Testis (tissue), 2 donors: ENCODE measurements at regions not wholly inside any gene's neighbourhood (a gene's known extent, or its start where the extent isn't known, plus 50 kb on each side); places are given as distances from the start of the nearest gene placed in this dataset.
"Not testable (repeated sequence)": the region's sequence is repeated elsewhere in the genome, so short reads cannot be mapped to it uniquely, and the experiment has no call there.

ENCODE experiments used
- DNase-seq: peaks from one replicate; pipeline ENCODE4 v3.0.0-alpha.2; 2019
- H3K27ac ChIP-seq, 2 donors: fragments of 200-600 bp; sonication (generic); one replicate each; pipeline ENCODE4 v1.5.1; 2019
- H3K27me3 ChIP-seq: fragments of 200-600 bp; sonication (generic); one replicate; pipeline ENCODE4 v1.5.1; 2019
- H3K36me3 ChIP-seq: fragments of 200-600 bp; sonication (generic); one replicate; pipeline ENCODE4 v1.5.1; 2017; ENCODE audit warnings: low read depth; ENCODE audit errors: missing control alignments
- H3K4me1 ChIP-seq: fragments of 200-600 bp; sonication (generic); one replicate; pipeline ENCODE4 v1.5.1; 2019
- H3K4me3 ChIP-seq, 2 donors: fragments of 200-600 bp; sonication (generic); one replicate each; pipeline ENCODE4 v1.5.1; 2017 to 2019
- H3K9me3 ChIP-seq: fragments of 200-600 bp; sonication (generic); one replicate; pipeline ENCODE4 v1.5.1; 2017
- CTCF ChIP-seq, 3 experiments: fragments of 450-650 bp in 2 of 3; fragments of 200-600 bp in 1 of 3; sonication (generic) in 1 of 3; IDR thresholded peaks; one replicate each; pipeline ENCODE4 v1.5.1; 2016 to 2019; ENCODE audit warnings: antibody characterized with exemption in 3 of 3, mild to moderate bottlenecking in 2 of 3, moderate library complexity in 1 of 3
- POLR2A ChIP-seq: fragments of 450-650 bp; IDR thresholded peaks from one replicate; pipeline ENCODE4 v1.6.1; 2017; ENCODE audit warnings: antibody characterized with exemption, mild to moderate bottlenecking, moderate library complexity
- WGBS, 2 donors: methylation state at CpG; one replicate each; pipeline ENCODE4 v1.1.5; 2018; 5-methylcytosine and 5-hydroxymethylcytosine counted together
- intact Hi-C: fragments of 100-400 bp; cut with DNase I; formaldehyde crosslinking; loops from one replicate; pipeline ENCODE4 v1.15.1; 2023; ENCODE audit warnings: low total_unique reads

DNA sequence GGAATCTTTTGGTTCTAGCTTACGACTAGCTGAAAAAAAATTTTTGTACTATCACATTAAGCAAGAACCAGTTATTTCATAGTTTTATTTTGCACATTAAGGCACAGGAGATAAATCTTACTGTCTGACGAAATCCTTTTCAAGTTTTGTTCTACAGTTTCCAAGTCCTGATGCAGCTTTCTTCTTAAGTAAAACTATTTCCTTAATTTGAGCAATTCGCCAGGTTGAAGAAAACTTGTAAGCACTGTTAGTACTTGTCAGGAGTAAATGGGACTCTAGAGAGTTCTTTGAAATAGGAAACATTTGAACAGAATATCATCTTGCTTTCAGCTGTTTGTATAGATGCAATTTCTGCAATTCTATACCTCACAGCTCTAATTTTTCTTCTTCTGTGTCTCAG, 318.8 kb upstream of the ELAVL2 start:
- no peak for TF ChIP-seq POLR2A
- TF ChIP-seq CTCF (IDR thresholded peaks at IDR 0.05) = no peak
- H3K27ac ChIP-seq = no peak overlapping the region
- no peak for DNase-seq
- H3K9me3 ChIP-seq = no peaks in the 10 kb centered on the region
- no peaks in the 10 kb centered on the region for H3K4me1 ChIP-seq
- intact Hi-C loops = no loop called here
- 67 to 84% methylated on average over 3 of the region's 3 CpGs for WGBS, 2 donors
- H3K4me3 ChIP-seq = no peak overlapping the region
- no peaks in the 10 kb centered on the region for H3K36me3 ChIP-seq
- H3K27me3 ChIP-seq = no peaks in the 10 kb centered on the region

DNA sequence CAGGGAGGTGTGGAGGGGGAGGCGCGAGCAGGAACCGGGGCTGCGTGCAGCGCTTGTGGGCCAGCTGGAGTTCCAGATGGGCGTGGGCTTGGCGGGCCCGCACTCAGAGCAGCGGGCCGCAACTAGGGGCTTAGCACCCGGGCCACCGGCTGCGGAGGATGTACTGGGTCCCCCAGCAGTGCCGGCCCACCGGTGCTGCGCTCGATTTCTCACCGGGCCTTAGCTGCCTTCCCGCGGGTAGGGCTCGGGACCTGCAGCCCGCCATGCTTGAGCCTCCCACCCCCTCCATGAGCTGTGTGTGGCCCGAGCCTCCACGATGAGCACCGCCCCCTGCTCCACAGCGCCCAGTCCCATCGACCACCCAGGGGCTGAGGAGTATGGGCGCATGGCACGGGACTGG, 309.0 kb upstream of the ELAVL2 start:
- H3K36me3 ChIP-seq, H3K27ac ChIP-seq, intact Hi-C loops, H3K4me1 ChIP-seq, H3K27me3 ChIP-seq, H3K9me3 ChIP-seq: not testable (repeated sequence)
- 83% methylated on average over 20 of the region's 29 CpGs; no CpG with 5 or more reads in 1 of the 2 donors for WGBS, 2 donors
- H3K4me3 ChIP-seq = peak overlapping the region in 1 of 2 donors; percentile 36
- peak; percentile 15 for DNase-seq

DNA sequence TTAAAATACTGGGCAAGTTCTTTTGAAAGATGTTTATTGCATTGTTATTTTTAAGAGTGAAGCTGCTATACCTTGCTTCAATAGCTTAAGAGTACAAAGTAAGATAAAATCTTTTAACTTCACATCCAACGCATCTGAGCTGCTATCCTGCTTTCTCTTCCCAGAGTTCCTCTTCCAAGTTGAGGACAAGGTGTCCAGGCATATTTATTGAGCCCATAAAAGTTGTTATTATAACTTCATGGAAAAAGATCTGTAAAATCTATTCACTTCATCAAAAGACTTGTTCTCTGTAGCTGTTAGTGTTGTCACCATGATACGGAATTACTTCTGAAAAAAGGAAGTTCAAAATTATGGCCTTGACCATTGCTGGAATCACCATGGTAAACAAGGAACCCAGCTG, 306.2 kb upstream of the ELAVL2 start:
- Histone ChIP-seq H3K9me3 (no peaks in the 10 kb centered on the region), H3K4me3 (no peak overlapping the region), H3K4me1 (no peaks in the 10 kb centered on the region), H3K27ac (no peak overlapping the region), H3K36me3 (no peaks in the 10 kb centered on the region), H3K27me3 (no peaks in the 10 kb centered on the region)
- 56 to 61% methylated on average over 2 of the region's 2 CpGs for WGBS, 2 donors
- intact Hi-C loops = no loop called here
- TF ChIP-seq POLR2A = no peak
- no peak for TF ChIP-seq CTCF (IDR thresholded peaks at IDR 0.05)
- DNase-seq = no peak

GRCh38 chr9:24127519-24127918, 301.5 kb upstream of the ELAVL2 start:
- DNase-seq = no peak
- Histone ChIP-seq H3K4me3 (no peak overlapping the region), H3K27me3 (no peaks in the 10 kb centered on the region), H3K4me1 (no peaks in the 10 kb centered on the region), H3K36me3 (no peaks in the 10 kb centered on the region), H3K27ac (no peak overlapping the region), H3K9me3 (no peaks in the 10 kb centered on the region)
- WGBS, 2 donors = 91 to 94% methylated on average over 1 of the region's 1 CpG
- intact Hi-C loops = no loop called here
- TF ChIP-seq CTCF (IDR thresholded peaks at IDR 0.05) = no peak
- TF ChIP-seq POLR2A = no peak

DNA sequence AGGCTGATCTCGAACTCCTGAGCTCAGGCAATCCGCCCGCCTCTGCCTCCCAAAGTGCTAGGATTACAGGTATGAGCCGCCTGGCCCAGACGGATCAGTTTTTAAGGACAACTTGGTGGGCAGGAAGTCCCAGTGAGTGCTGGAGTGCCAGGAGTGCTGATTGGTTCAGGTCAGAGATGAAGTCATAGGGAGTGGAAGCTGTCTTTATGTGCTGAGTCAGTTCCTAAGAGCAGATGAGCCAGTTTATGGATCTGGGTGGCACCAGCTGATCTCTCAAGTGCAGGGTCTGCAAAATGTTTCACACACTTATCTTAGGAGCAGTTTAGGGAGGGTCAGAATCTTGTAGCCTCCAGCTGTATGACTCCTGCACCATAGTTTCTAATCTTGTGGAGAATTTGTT, 292.1 kb upstream of the ELAVL2 start:
- TF ChIP-seq POLR2A = no peak
- TF ChIP-seq CTCF (IDR thresholded peaks at IDR 0.05) = no peak
- H3K9me3 ChIP-seq = no peaks in the 10 kb centered on the region
- H3K27ac ChIP-seq = no peak overlapping the region
- 72% methylated on average over 5 of the region's 5 CpGs; no CpG with 5 or more reads in 1 of the 2 donors for WGBS, 2 donors
- H3K4me1 ChIP-seq = no peaks in the 10 kb centered on the region
- no peak overlapping the region for H3K4me3 ChIP-seq
- no peaks in the 10 kb centered on the region for H3K27me3 ChIP-seq
- no peak for DNase-seq
- H3K36me3 ChIP-seq = no peaks in the 10 kb centered on the region
- intact Hi-C loops = no loop called here
